ENCODE measurements at regions not wholly inside any gene's neighbourhood (a gene's known extent, or its start where the extent isn't known, plus 50 kb on each side); places are given as distances from the start of the nearest gene placed in this dataset.

GRCh38 chr5:98527846-98528245 is 245.6 kb upstream of the RGMB start:
- H3K27ac ChIP-seq (ENCODE audit: low read depth in 1 of 2, low read length in 2 of 2), result no peak overlapping the region
- no peaks in the 10 kb centered on the region for H3K36me3 Mint-ChIP-seq
- no peaks in the 10 kb centered on the region for H4K20me1 ChIP-seq (ENCODE audit: insufficient read depth, low read length)
- H3K4me2 ChIP-seq (replicated peaks; ENCODE audit: extremely low read depth, low read length, poor library complexity, severe bottlenecking), result no peak overlapping the region
- no peaks in the 10 kb centered on the region for H3K4me1 Mint-ChIP-seq
- no peaks in the 10 kb centered on the region for H3K9me3 ChIP-seq (replicated peaks in 1 of 2; ENCODE audit: control insufficient read depth in 1 of 2, insufficient read depth in 1 of 2, low read length in 2 of 2)
- no peaks in the 10 kb centered on the region for H3K79me2 ChIP-seq (ENCODE audit: insufficient read depth, low read length)
- no peaks in the 10 kb centered on the region for H3K4me1 ChIP-seq (ENCODE audit: control insufficient read depth in 1 of 2, insufficient read depth in 2 of 2, low read length in 2 of 2)
- intact Hi-C loops (cut with micrococcal nuclease), result no loop called here
- no peak for DNase-seq
- H3K27me3 ChIP-seq (ENCODE audit: control insufficient read depth in 2 of 2, insufficient read depth in 2 of 2, low read length in 2 of 2), result no peaks in the 10 kb centered on the region
- no peak for TF ChIP-seq CTCF (IDR thresholded peaks at IDR 0.05)
- peaks cover 0 to 6% (median 0%) of the 10 kb centered on the region in 7 donors for H3K9me3 Mint-ChIP-seq
- H2AFZ ChIP-seq (ENCODE audit: insufficient read depth, low read depth, low read length, poor library complexity, severe bottlenecking), result no peak overlapping the region
- peaks cover 0 to 4% (median 0%) of the 10 kb centered on the region in 3 donors for H3K27me3 Mint-ChIP-seq (ENCODE audit: low read depth in 3 of 3)
- H3K4me3 ChIP-seq (replicated peaks in 1 of 3; ENCODE audit: low read depth in 2 of 3, low read length in 3 of 3), result no peak overlapping the region
- H3K9ac ChIP-seq (ENCODE audit: insufficient read depth, low read length, poor library complexity, severe bottlenecking), result no peak overlapping the region
- no peak overlapping the region for H3K27ac Mint-ChIP-seq
- H3K36me3 ChIP-seq (replicated peaks in 1 of 2; ENCODE audit: control insufficient read depth in 1 of 2, insufficient read depth in 2 of 2, low read length in 2 of 2), result no peaks in the 10 kb centered on the region
- H3K4me3 Mint-ChIP-seq, result no peak overlapping the region

- Mint-ChIP-seq H3K9me3 (peaks cover 0 to 6% (median 0%) of the 10 kb centered on the region in 7 donors), H3K4me3 (no peak overlapping the region), H3K4me1 (no peaks in the 10 kb centered on the region), H3K36me3 (no peaks in the 10 kb centered on the region), H3K27me3 (ENCODE audit: low read depth in 3 of 3) (peaks cover 0 to 4% (median 0%) of the 10 kb centered on the region in 3 donors), H3K27ac (no peak overlapping the region)
- intact Hi-C loops (cut with micrococcal nuclease), result no loop called here
- Histone ChIP-seq H3K4me1 (ENCODE audit: control insufficient read depth in 1 of 2, insufficient read depth in 2 of 2, low read length in 2 of 2) (no peaks in the 10 kb centered on the region), H4K20me1 (ENCODE audit: insufficient read depth, low read length) (no peaks in the 10 kb centered on the region), H3K36me3 (replicated peaks in 1 of 2; ENCODE audit: control insufficient read depth in 1 of 2, insufficient read depth in 2 of 2, low read length in 2 of 2) (no peaks in the 10 kb centered on the region), H3K79me2 (ENCODE audit: insufficient read depth, low read length) (no peaks in the 10 kb centered on the region), H3K9ac (ENCODE audit: insufficient read depth, low read length, poor library complexity, severe bottlenecking) (no peak overlapping the region), H3K27me3 (ENCODE audit: control insufficient read depth in 2 of 2, insufficient read depth in 2 of 2, low read length in 2 of 2) (no peaks in the 10 kb centered on the region), H3K27ac (ENCODE audit: low read depth in 1 of 2, low read length in 2 of 2) (no peak overlapping the region), H3K4me3 (replicated peaks in 1 of 3; ENCODE audit: low read depth in 2 of 3, low read length in 3 of 3) (no peak overlapping the region), H3K9me3 (replicated peaks in 1 of 2; ENCODE audit: control insufficient read depth in 1 of 2, insufficient read depth in 1 of 2, low read length in 2 of 2) (no peaks in the 10 kb centered on the region), H3K4me2 (replicated peaks; ENCODE audit: extremely low read depth, low read length, poor library complexity, severe bottlenecking) (no peak overlapping the region), H2AFZ (ENCODE audit: insufficient read depth, low read depth, low read length, poor library complexity, severe bottlenecking) (no peak overlapping the region)
- no peak for DNase-seq
- TF ChIP-seq CTCF (IDR thresholded peaks at IDR 0.05), result no peak
Observed at GRCh38 chr5:98529321-98529720, 244.1 kb upstream of the RGMB start.
